B cell (primary cell): ENCODE measurements at regions not wholly inside any gene's neighbourhood (a gene's known extent, or its start where the extent isn't known, plus 50 kb on each side); places are given as distances from the start of the nearest gene placed in this dataset.
A peak's percentile ranks its signal among the peaks of the same experiment; 100 is the strongest.

ENCODE experiments used
- ATAC-seq: fragments of 200-7000 bp; cut with Tn5 transposase; one replicate; pipeline ENCODE4 v1.10.0; 2021; ENCODE audit warnings: low read depth, mild to moderate bottlenecking, moderate number of reproducible peaks, moderate library complexity
- CTCF ChIA-PET: fragments of 350-600 bp; sonication (Branson Sonifier 250); formaldehyde crosslinking; loops from one replicate; lab custom pipeline; 2021; ENCODE audit warnings: antibody characterized with exemption, inconsistent platforms; lab: Charles Lee
- POLR2A ChIA-PET: fragments of 350-600 bp; sonication (Branson Sonifier 250); formaldehyde crosslinking; loops from one replicate; lab custom pipeline; 2021; ENCODE audit warnings: antibody characterized with exemption; lab: Charles Lee
- DNase-seq: peaks from one replicate; pipeline ENCODE4 v3.0.0; 2013
- H2AFZ ChIP-seq: 2 replicates; pipeline ENCODE4 v1.6.1; 2012; ENCODE audit warnings: mild to moderate bottlenecking, low read depth, low read length; ENCODE audit not compliant: insufficient read depth, poor library complexity, severe bottlenecking
- H3K27ac ChIP-seq, 2 donors: 1 replicate in 1 of 2; 2 replicates in 1 of 2; pipeline ENCODE4 v1.5.1; 2012 to 2013; ENCODE audit warnings: low read length in 2 of 2, mild to moderate bottlenecking in 2 of 2, moderate library complexity in 1 of 2
- H3K27me3 ChIP-seq, 4 experiments: fragments of 200-600 bp in 1 of 4; sonication (generic) in 1 of 4; replicated peaks in 1 of 4; 1 replicate in 2 of 4; 2 replicates in 2 of 4; pipeline versions ENCODE4 v1.6.1 to v1.7.0; 2013 to 2016; ENCODE audit warnings: low read length in 3 of 4, mild to moderate bottlenecking in 2 of 4, mixed read lengths in 1 of 4, moderate library complexity in 1 of 4; ENCODE audit not compliant: insufficient read depth in 4 of 4, control insufficient read depth in 3 of 4; ENCODE audit errors: control extremely low read depth in 1 of 4
- H3K36me3 ChIP-seq, 2 experiments: replicated peaks in 1 of 2; 1 replicate in 1 of 2; 2 replicates in 1 of 2; pipeline versions ENCODE4 v1.6.1 to v1.7.1; 2013; ENCODE audit warnings: low read length in 1 of 2; ENCODE audit not compliant: insufficient read depth in 2 of 2, control insufficient read depth in 1 of 2; ENCODE audit errors: control extremely low read depth in 1 of 2, extremely low read depth in 1 of 2
- H3K4me1 ChIP-seq, 2 donors: fragments of 200-600 bp in 1 of 2; sonication (generic) in 1 of 2; 1 replicate in 1 of 2; 2 replicates in 1 of 2; pipeline versions ENCODE4 v1.5.1 to v1.6.1; 2013 to 2017; ENCODE audit warnings: low read length in 2 of 2; ENCODE audit not compliant: control insufficient read depth in 2 of 2, insufficient read depth in 2 of 2
- H3K4me2 ChIP-seq: replicated peaks from 2 replicates; pipeline ENCODE3; 2012; ENCODE audit warnings: mild to moderate bottlenecking, low read depth, low read length; ENCODE audit not compliant: poor library complexity, severe bottlenecking
- H3K4me3 ChIP-seq, 5 experiments: fragments of 200-600 bp in 1 of 5; sonication (generic) in 1 of 5; 1 replicate in 3 of 5; 2 replicates in 2 of 5; pipeline versions ENCODE4 v1.5.1 to v1.7.0; 2011 to 2016; ENCODE audit warnings: low read length in 4 of 5, mild to moderate bottlenecking in 4 of 5, low read depth in 2 of 5, control low read depth in 1 of 5, moderate library complexity in 1 of 5; ENCODE audit not compliant: insufficient read depth in 1 of 5; ENCODE audit errors: control extremely low read depth in 1 of 5, extremely low read depth in 1 of 5
- H3K79me2 ChIP-seq: fragments of 200-600 bp; sonication (generic); one replicate; pipeline ENCODE4 v1.6.0; 2016; ENCODE audit warnings: low read length; ENCODE audit not compliant: control insufficient read depth, insufficient read depth
- H3K9ac ChIP-seq: fragments of 200-600 bp; sonication (generic); 2 replicates; pipeline ENCODE4 v1.6.1; 2017; ENCODE audit warnings: mild to moderate bottlenecking, low read length, moderate library complexity
- H3K9me3 ChIP-seq, 3 donors: one replicate each; pipeline versions ENCODE4 v1.6.1 to v1.7.1; 2013; ENCODE audit warnings: low read length in 2 of 3; ENCODE audit not compliant: control insufficient read depth in 2 of 3, insufficient read depth in 1 of 3; ENCODE audit errors: control extremely low read depth in 1 of 3
- H4K20me1 ChIP-seq: 2 replicates; pipeline ENCODE4 v1.6.0; 2012; ENCODE audit warnings: mild to moderate bottlenecking, low read length; ENCODE audit not compliant: insufficient read depth, control insufficient read depth, poor library complexity, severe bottlenecking
- H3K27ac Mint-ChIP-seq: one replicate; pipeline ENCODE4 v1.8.0; 2021; ENCODE audit warnings: mixed read lengths
- H3K27me3 Mint-ChIP-seq: one replicate; pipeline ENCODE4 v1.8.0; 2021; ENCODE audit warnings: mixed read lengths
- H3K4me1 Mint-ChIP-seq: one replicate; pipeline ENCODE4 v1.8.0; 2021; ENCODE audit warnings: mixed read lengths
- H3K4me3 Mint-ChIP-seq: one replicate; pipeline ENCODE4 v1.8.0; 2021; ENCODE audit warnings: mixed read lengths
- H3K9me3 Mint-ChIP-seq: one replicate; pipeline ENCODE4 v1.8.0; 2022; ENCODE audit warnings: mixed read lengths; ENCODE audit not compliant: insufficient read depth
- EZH2 ChIP-seq: IDR thresholded peaks from 2 replicates; pipeline ENCODE4 v1.6.1; 2012; ENCODE audit warnings: borderline replicate concordance, low read depth, mild to moderate bottlenecking, moderate library complexity, low read length; ENCODE audit not compliant: insufficient read depth, poor library complexity, severe bottlenecking
- WGBS: methylation state at CpG from one replicate; pipeline ENCODE4 v1.1.5; 2013; ENCODE audit warnings: missing lambda C conversion rate; ENCODE audit not compliant: insufficient coverage; 5-methylcytosine and 5-hydroxymethylcytosine counted together
- intact Hi-C: fragments of 100-400 bp; cut with micrococcal nuclease; formaldehyde crosslinking; loops from one replicate; pipeline ENCODE4 v1.10.0; 2022
- TF ChIP-seq, protein P1 (sequence below): fragments of 200-600 bp; IDR thresholded peaks from one replicate; pipeline ENCODE4 v1.8.0; 2022; ENCODE audit warnings: antibody characterized with exemption, mild to moderate bottlenecking

DNA sequence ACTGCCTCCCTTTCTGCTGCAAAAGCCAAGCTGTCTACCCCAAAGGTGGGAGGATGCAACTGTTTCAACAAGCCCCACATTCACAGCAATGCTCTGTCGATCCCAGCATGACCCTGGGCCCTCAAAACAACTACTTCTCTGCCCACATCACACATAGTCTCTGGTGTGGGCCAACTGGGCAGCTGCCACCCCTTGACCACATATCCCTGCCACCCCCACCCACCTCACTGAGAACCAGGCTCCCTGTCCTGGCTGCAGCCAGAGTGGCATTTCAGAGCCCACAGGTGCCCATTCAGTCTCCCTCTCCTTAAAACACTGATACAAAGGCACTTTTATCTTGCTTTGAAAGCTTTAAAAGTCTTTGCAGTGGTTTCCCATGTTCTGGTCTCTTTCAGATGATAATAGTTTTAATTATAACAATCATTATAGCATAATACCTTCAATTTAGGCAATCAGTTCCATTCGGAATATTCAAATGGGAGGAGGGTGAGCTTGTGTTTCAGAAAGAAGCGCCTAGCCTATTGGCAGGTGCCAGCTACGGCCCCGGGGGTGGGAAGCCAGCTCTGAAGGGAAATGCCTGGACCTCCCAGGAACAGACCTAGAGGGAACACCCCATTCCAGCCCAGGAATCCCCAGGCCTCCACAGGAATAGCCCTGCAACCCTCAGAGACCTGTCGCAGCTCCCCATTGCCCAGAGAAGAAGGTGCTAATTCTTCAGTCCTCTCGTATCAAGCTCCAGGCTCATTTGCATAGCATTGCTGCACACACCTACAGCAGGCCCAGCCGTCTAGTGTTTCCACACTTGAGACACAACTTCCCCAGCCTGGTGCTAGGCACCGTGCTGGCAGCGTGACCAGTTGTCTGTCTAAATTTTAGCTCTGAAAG is 90.8 kb downstream of the C5orf15 start:
- H2AFZ ChIP-seq = peak overlapping the region; percentile 43
- H3K4me2 ChIP-seq = peak overlapping the region; percentile 40
- DNase-seq = peak; percentile 35
- Mint-ChIP-seq H3K4me1 (peaks cover 22% of the 10 kb centered on the region), H3K4me3 (no peak overlapping the region), H3K27ac (no peak overlapping the region), H3K27me3 (no peaks in the 10 kb centered on the region), H3K9me3 (peaks cover 3% of the 10 kb centered on the region)
- H3K9ac ChIP-seq = no peak overlapping the region
- H3K27me3 ChIP-seq = no peaks in the 10 kb centered on the region
- H4K20me1 ChIP-seq = no peaks in the 10 kb centered on the region
- TF ChIP-seq, protein P1, sequence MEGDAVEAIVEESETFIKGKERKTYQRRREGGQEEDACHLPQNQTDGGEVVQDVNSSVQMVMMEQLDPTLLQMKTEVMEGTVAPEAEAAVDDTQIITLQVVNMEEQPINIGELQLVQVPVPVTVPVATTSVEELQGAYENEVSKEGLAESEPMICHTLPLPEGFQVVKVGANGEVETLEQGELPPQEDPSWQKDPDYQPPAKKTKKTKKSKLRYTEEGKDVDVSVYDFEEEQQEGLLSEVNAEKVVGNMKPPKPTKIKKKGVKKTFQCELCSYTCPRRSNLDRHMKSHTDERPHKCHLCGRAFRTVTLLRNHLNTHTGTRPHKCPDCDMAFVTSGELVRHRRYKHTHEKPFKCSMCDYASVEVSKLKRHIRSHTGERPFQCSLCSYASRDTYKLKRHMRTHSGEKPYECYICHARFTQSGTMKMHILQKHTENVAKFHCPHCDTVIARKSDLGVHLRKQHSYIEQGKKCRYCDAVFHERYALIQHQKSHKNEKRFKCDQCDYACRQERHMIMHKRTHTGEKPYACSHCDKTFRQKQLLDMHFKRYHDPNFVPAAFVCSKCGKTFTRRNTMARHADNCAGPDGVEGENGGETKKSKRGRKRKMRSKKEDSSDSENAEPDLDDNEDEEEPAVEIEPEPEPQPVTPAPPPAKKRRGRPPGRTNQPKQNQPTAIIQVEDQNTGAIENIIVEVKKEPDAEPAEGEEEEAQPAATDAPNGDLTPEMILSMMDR = no peak
- no peak for TF ChIP-seq EZH2
- H3K27ac ChIP-seq = no peak overlapping the region
- peaks cover 9 to 13% of the 10 kb centered on the region in 2 donors for H3K4me1 ChIP-seq
- no peaks in the 10 kb centered on the region for H3K9me3 ChIP-seq
- no peak overlapping the region for H3K4me3 ChIP-seq
- peak; percentile 41 for ATAC-seq
- ChIA-PET POLR2A (interaction anchor here (0.6 kb wide), 1 partner anchor 60 kb away, joined by 5 read pairs; no protein-coding TSS in a partner anchor), CTCF (interaction anchor here (0.7 to 5.4 kb wide), 5 partner anchors 8 to 42 kb away, joined by 3 to 32 read pairs (median 3); no protein-coding TSS in a partner anchor)
- intact Hi-C loops = no loop called here
- H3K36me3 ChIP-seq = no peaks in the 10 kb centered on the region
- no peaks in the 10 kb centered on the region for H3K79me2 ChIP-seq
- WGBS = 58% methylated on average over 9 of the region's 10 CpGs

GRCh38 chr5:133876266-133876665 is 92.2 kb downstream of the C5orf15 start:
- H3K9me3 ChIP-seq = no peaks in the 10 kb centered on the region
- H3K4me3 Mint-ChIP-seq = no peak overlapping the region
- no peaks in the 10 kb centered on the region for H3K27me3 ChIP-seq
- no peak overlapping the region for H3K4me2 ChIP-seq
- no peaks in the 10 kb centered on the region for H3K27me3 Mint-ChIP-seq
- WGBS = 94% methylated on average over 2 of the region's 3 CpGs
- no peak for ATAC-seq
- H3K9ac ChIP-seq = no peak overlapping the region
- intact Hi-C loops = no loop called here
- no peak overlapping the region for H2AFZ ChIP-seq
- H3K4me1 Mint-ChIP-seq = peaks cover 22% of the 10 kb centered on the region
- POLR2A ChIA-PET = no interaction called here
- CTCF ChIA-PET = interaction anchor here (0.6 to 1.0 kb wide), 2 partner anchors 9 to 453 kb away, joined by 3 read pairs; no protein-coding TSS in a partner anchor
- H3K36me3 ChIP-seq = no peaks in the 10 kb centered on the region
- peaks cover 10 to 17% of the 10 kb centered on the region in 2 donors for H3K4me1 ChIP-seq
- H3K4me3 ChIP-seq = no peak overlapping the region
- H3K9me3 Mint-ChIP-seq = peaks cover 3% of the 10 kb centered on the region
- H3K79me2 ChIP-seq = no peaks in the 10 kb centered on the region
- no peak for TF ChIP-seq EZH2
- TF ChIP-seq, protein P1 = no peak
- no peaks in the 10 kb centered on the region for H4K20me1 ChIP-seq
- H3K27ac ChIP-seq = no peak overlapping the region
- DNase-seq = no peak
- H3K27ac Mint-ChIP-seq = no peak overlapping the region
